ENCODE measurements at regions not wholly inside any gene's neighbourhood (a gene's known extent, or its start where the extent isn't known, plus 50 kb on each side); places are given as distances from the start of the nearest gene placed in this dataset.
A peak's percentile ranks its signal among the peaks of the same experiment; 100 is the strongest.
"Not testable (repeated sequence)": the region's sequence is repeated elsewhere in the genome, so short reads cannot be mapped to it uniquely, and the experiment has no call there.

- not testable (repeated sequence) for H3K4me2 ChIP-seq (ENCODE audit: low read depth, low read length, poor library complexity, severe bottlenecking); H3K79me2 ChIP-seq (ENCODE audit: insufficient read depth, low read length)
Observed at GRCh38 chr5:71343994-71344393, 111.5 kb upstream of the BDP1 start.

GRCh38 chr5:71372601-71373000 lies 82.8 kb upstream of the BDP1 start:
- H3K36me3 ChIP-seq (ENCODE audit: insufficient read depth, low read length); H3K4me3 ChIP-seq (ENCODE audit: low read length, poor library complexity, severe bottlenecking); H3K9ac ChIP-seq (ENCODE audit: low read depth, low read length, poor library complexity, severe bottlenecking); H3K4me1 ChIP-seq (ENCODE audit: insufficient read depth, low read length, poor library complexity, severe bottlenecking); H3K27me3 ChIP-seq (ENCODE audit: insufficient read depth, low read length, poor library complexity, severe bottlenecking); H2AFZ ChIP-seq (ENCODE audit: low read length); H3K9me3 ChIP-seq (ENCODE audit: insufficient read depth, low read depth, low read length); H3F3A ChIP-seq (ENCODE audit: low read depth); H3K79me2 ChIP-seq (ENCODE audit: insufficient read depth, low read length); H4K20me1 ChIP-seq (ENCODE audit: insufficient read depth, low read length, poor library complexity, severe bottlenecking); H3K9me2 ChIP-seq (replicated peaks; ENCODE audit: low read depth, low read length): not testable (repeated sequence)
- peak overlapping the region; percentile 24 for H3K4me2 ChIP-seq (ENCODE audit: low read depth, low read length, poor library complexity, severe bottlenecking)

More at GRCh38 chr5:71343994-71344393, 111.5 kb upstream of the BDP1 start:
- not testable (repeated sequence) for H3K27me3 ChIP-seq (ENCODE audit: insufficient read depth, low read length, poor library complexity, severe bottlenecking); H3K9ac ChIP-seq (ENCODE audit: low read depth, low read length, poor library complexity, severe bottlenecking); H3F3A ChIP-seq (ENCODE audit: low read depth); H2AFZ ChIP-seq (ENCODE audit: low read length); H3K9me2 ChIP-seq (replicated peaks; ENCODE audit: low read depth, low read length); H3K9me3 ChIP-seq (ENCODE audit: insufficient read depth, low read depth, low read length); H4K20me1 ChIP-seq (ENCODE audit: insufficient read depth, low read length, poor library complexity, severe bottlenecking); H3K36me3 ChIP-seq (ENCODE audit: insufficient read depth, low read length); H3K4me3 ChIP-seq (ENCODE audit: low read length, poor library complexity, severe bottlenecking); H3K4me1 ChIP-seq (ENCODE audit: insufficient read depth, low read length, poor library complexity, severe bottlenecking)

GRCh38 chr5:71373054-71373734 lies 82.3 kb upstream of the BDP1 start:
- not testable (repeated sequence) for H3K36me3 ChIP-seq (ENCODE audit: insufficient read depth, low read length); H3K9me3 ChIP-seq (ENCODE audit: insufficient read depth, low read depth, low read length); H3K4me3 ChIP-seq (ENCODE audit: low read length, poor library complexity, severe bottlenecking); H4K20me1 ChIP-seq (ENCODE audit: insufficient read depth, low read length, poor library complexity, severe bottlenecking); H3K79me2 ChIP-seq (ENCODE audit: insufficient read depth, low read length); H3K9ac ChIP-seq (ENCODE audit: low read depth, low read length, poor library complexity, severe bottlenecking); H3K9me2 ChIP-seq (replicated peaks; ENCODE audit: low read depth, low read length); H2AFZ ChIP-seq (ENCODE audit: low read length); H3K27me3 ChIP-seq (ENCODE audit: insufficient read depth, low read length, poor library complexity, severe bottlenecking); H3K4me1 ChIP-seq (ENCODE audit: insufficient read depth, low read length, poor library complexity, severe bottlenecking); H3F3A ChIP-seq (ENCODE audit: low read depth)
- peak overlapping the region; percentile 24 for H3K4me2 ChIP-seq (ENCODE audit: low read depth, low read length, poor library complexity, severe bottlenecking)

- H3K9ac ChIP-seq (ENCODE audit: low read depth, low read length, poor library complexity, severe bottlenecking); H3K79me2 ChIP-seq (ENCODE audit: insufficient read depth, low read length); H2AFZ ChIP-seq (ENCODE audit: low read length); H3K4me3 ChIP-seq (ENCODE audit: low read length, poor library complexity, severe bottlenecking); H3F3A ChIP-seq (ENCODE audit: low read depth); H3K36me3 ChIP-seq (ENCODE audit: insufficient read depth, low read length); H3K9me3 ChIP-seq (ENCODE audit: insufficient read depth, low read depth, low read length); H4K20me1 ChIP-seq (ENCODE audit: insufficient read depth, low read length, poor library complexity, severe bottlenecking); H3K4me2 ChIP-seq (ENCODE audit: low read depth, low read length, poor library complexity, severe bottlenecking); H3K9me2 ChIP-seq (replicated peaks; ENCODE audit: low read depth, low read length); H3K4me1 ChIP-seq (ENCODE audit: insufficient read depth, low read length, poor library complexity, severe bottlenecking); H3K27me3 ChIP-seq (ENCODE audit: insufficient read depth, low read length, poor library complexity, severe bottlenecking): not testable (repeated sequence)
Observed at GRCh38 chr5:71384204-71384603, 71.2 kb upstream of the BDP1 start.

- Histone ChIP-seq H3K4me2 (ENCODE audit: low read depth, low read length, poor library complexity, severe bottlenecking) (no peak overlapping the region), H3K36me3 (ENCODE audit: insufficient read depth, low read length) (no peaks in the 10 kb centered on the region), H3K4me1 (ENCODE audit: insufficient read depth, low read length, poor library complexity, severe bottlenecking) (no peaks in the 10 kb centered on the region), H3K79me2 (ENCODE audit: insufficient read depth, low read length) (no peaks in the 10 kb centered on the region), H3K9ac (ENCODE audit: low read depth, low read length, poor library complexity, severe bottlenecking) (no peak overlapping the region), H3K4me3 (ENCODE audit: low read length, poor library complexity, severe bottlenecking) (no peak overlapping the region), H3K27me3 (ENCODE audit: insufficient read depth, low read length, poor library complexity, severe bottlenecking) (no peaks in the 10 kb centered on the region), H3K9me2 (replicated peaks; ENCODE audit: low read depth, low read length) (no peaks in the 10 kb centered on the region), H2AFZ (ENCODE audit: low read length) (no peak overlapping the region), H3K9me3 (ENCODE audit: insufficient read depth, low read depth, low read length) (no peaks in the 10 kb centered on the region), H4K20me1 (ENCODE audit: insufficient read depth, low read length, poor library complexity, severe bottlenecking) (no peaks in the 10 kb centered on the region), H3F3A (ENCODE audit: low read depth) (no peaks in the 10 kb centered on the region)
- no peak for TF ChIP-seq EZH2phosphoT487 (IDR thresholded peaks at IDR 0.05; ENCODE audit: borderline replicate concordance)
- TF ChIP-seq CTCF (conservative IDR thresholded peaks at IDR 0.05; ENCODE audit: low read length): no peak
Observed at GRCh38 chr5:71384706-71385105, 70.7 kb upstream of the BDP1 start.

- H3K4me1 ChIP-seq (ENCODE audit: insufficient read depth, low read length, poor library complexity, severe bottlenecking); H3K9ac ChIP-seq (ENCODE audit: low read depth, low read length, poor library complexity, severe bottlenecking); H3K4me2 ChIP-seq (ENCODE audit: low read depth, low read length, poor library complexity, severe bottlenecking); H2AFZ ChIP-seq (ENCODE audit: low read length); H3K27me3 ChIP-seq (ENCODE audit: insufficient read depth, low read length, poor library complexity, severe bottlenecking); H4K20me1 ChIP-seq (ENCODE audit: insufficient read depth, low read length, poor library complexity, severe bottlenecking); H3K4me3 ChIP-seq (ENCODE audit: low read length, poor library complexity, severe bottlenecking); H3F3A ChIP-seq (ENCODE audit: low read depth); H3K36me3 ChIP-seq (ENCODE audit: insufficient read depth, low read length); H3K9me3 ChIP-seq (ENCODE audit: insufficient read depth, low read depth, low read length); H3K79me2 ChIP-seq (ENCODE audit: insufficient read depth, low read length); H3K9me2 ChIP-seq (replicated peaks; ENCODE audit: low read depth, low read length): not testable (repeated sequence)
Observed at GRCh38 chr5:71385208-71385607, 70.2 kb upstream of the BDP1 start.

- H3K27me3 ChIP-seq (ENCODE audit: insufficient read depth, low read length, poor library complexity, severe bottlenecking); H3K79me2 ChIP-seq (ENCODE audit: insufficient read depth, low read length); H4K20me1 ChIP-seq (ENCODE audit: insufficient read depth, low read length, poor library complexity, severe bottlenecking); H3K4me1 ChIP-seq (ENCODE audit: insufficient read depth, low read length, poor library complexity, severe bottlenecking); H3K9me3 ChIP-seq (ENCODE audit: insufficient read depth, low read depth, low read length); H3F3A ChIP-seq (ENCODE audit: low read depth); H3K4me2 ChIP-seq (ENCODE audit: low read depth, low read length, poor library complexity, severe bottlenecking); H3K36me3 ChIP-seq (ENCODE audit: insufficient read depth, low read length); H3K4me3 ChIP-seq (ENCODE audit: low read length, poor library complexity, severe bottlenecking); H3K9ac ChIP-seq (ENCODE audit: low read depth, low read length, poor library complexity, severe bottlenecking); H3K9me2 ChIP-seq (replicated peaks; ENCODE audit: low read depth, low read length); H2AFZ ChIP-seq (ENCODE audit: low read length): not testable (repeated sequence)
Observed at GRCh38 chr5:71388184-71388583, 67.3 kb upstream of the BDP1 start.

Data from Loucy (cell line).